ENCODE measurements at regions not wholly inside any gene's neighbourhood (a gene's known extent, or its start where the extent isn't known, plus 50 kb on each side); places are given as distances from the start of the nearest gene placed in this dataset.
"Not testable (repeated sequence)": the region's sequence is repeated elsewhere in the genome, so short reads cannot be mapped to it uniquely, and the experiment has no call there.

- peak; percentile 26 for DNase-seq
These were observed 126.5 kb downstream of the ADSS2 start for GRCh38 chr1:244325056-244325758.

- DNase-seq = no peak
These were observed 125.0 kb downstream of the ADSS2 start for GRCh38 chr1:244326757-244327156.

- DNase-seq = no peak
These were observed 124.2 kb downstream of the ADSS2 start for GRCh38 chr1:244327533-244327932.

DNA sequence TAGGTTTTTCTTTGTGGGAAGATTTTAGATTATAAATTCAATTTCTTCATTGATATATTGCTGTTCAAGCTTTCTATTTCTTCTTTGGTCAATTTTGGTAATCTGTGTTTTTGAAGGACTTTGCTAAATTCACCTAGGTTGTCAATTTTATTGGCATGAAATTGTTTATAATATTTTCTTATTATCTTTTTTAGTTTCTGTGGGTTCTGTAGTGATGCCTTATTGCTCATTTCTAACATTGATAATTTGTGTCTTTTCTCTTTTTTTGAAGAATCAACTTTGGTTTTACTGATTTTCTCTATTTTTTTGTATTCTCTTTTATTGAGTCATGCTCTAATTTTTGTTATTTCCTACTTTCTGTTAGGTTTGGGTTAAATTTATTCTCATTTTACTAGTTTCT lies 123.2 kb downstream of the ADSS2 start:
- DNase-seq = no peak

- DNase-seq = no peak
These were observed 122.0 kb downstream of the ADSS2 start for GRCh38 chr1:244329591-244330317.

DNA sequence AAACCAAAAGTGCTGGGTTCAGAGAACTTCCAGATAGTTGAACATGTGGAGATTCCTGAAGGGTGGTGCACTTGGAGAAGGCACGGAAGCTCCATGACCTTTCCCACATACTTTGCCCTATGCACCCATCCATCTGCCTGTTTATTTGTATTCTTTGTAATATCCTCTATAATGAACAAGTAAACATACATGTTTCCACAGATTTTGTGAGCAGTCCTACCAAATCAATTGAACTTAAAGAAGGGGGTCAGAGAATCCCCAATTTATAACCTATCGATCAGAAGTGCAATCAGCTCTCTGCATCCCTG lies 121.4 kb downstream of the ADSS2 start:
- no peak for DNase-seq

DNA sequence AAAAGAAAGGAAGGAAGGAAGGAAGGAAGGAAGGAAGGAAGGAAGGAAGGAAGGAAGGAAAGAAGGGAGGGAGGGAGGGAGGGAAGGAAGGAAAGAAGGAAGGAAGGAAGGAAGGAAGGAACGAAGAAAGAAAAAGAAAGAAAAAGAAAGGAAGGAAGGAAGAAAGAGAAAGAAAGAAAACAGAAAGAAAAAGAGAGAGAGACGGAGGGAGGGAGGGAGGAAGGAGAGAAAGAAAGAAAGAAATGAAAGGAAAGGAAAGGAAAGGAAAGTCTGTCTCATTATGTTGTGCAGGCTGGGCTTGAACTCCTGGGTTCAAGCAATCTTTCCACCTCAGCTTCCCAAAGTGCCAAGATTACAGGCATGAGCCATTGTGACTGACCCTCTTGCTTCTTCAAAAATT lies 118.9 kb downstream of the ADSS2 start:
- DNase-seq = not testable (repeated sequence)

DNA sequence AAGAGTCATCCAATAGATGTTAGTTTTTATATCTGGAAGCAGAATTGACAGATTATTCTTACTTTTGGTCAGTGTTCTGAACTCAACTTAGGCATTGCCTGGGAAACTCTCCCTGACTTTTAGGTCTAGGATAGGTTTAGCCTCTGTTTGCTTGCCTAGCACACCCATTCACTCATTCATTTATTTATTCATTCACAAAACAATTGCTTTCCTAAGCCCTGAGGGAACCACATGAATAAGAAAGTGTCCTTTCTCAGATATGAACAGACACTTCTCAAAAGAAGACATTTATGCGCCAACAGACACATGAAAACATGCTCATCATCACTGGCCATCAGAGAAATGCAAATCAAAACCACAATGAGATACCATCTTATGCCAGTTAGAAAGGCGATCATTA lies 117.4 kb downstream of the ADSS2 start:
- DNase-seq = not testable (repeated sequence)

GRCh38 chr1:244334842-244335241 lies 116.9 kb downstream of the ADSS2 start:
- DNase-seq = not testable (repeated sequence)

GRCh38 chr1:244335456-244335855 lies 116.3 kb downstream of the ADSS2 start:
- no peak for DNase-seq

GRCh38 chr1:244336232-244336899 lies 115.3 kb downstream of the ADSS2 start:
- DNase-seq = no peak

DNA sequence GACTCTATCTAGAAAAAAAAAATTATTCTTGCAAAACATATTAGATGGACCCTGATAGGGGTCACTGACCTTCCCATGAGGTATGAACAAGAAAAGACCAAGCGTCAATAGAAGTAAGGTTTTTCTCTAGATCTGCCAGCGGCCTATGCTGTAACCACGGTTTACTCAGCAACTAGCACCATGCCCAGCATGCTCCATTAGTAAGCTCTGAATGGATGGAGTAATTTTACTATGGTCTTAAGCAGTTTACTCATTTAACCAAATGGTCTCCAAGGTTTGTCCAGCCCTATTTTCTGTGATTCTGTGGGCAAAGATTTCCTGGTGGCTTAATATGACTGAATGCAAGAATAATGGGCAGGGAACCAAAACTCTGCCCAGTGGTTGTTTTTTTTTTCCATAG lies 113.9 kb downstream of the ADSS2 start:
- no peak for DNase-seq

GRCh38 chr1:244339073-244339692 lies 112.5 kb downstream of the ADSS2 start:
- DNase-seq = no peak

DNA sequence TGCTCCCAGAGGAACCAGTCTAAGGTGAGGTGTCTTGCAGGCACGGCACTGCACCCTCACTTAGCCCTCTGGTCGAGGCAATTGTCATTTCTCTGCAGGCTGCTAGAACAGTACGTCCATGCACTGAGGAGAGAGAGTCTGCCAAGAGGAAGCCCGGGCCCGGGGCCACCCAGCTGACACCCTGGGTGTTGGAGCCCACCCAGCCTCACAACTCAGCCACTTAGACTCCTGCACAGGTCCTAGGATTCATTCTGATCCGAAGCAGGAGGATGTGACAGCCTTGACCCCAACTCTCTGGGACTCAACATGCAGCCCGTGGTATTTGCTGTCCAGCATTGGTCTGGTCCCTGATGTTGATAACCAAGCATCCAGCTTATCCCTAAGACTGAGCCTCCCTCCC lies 111.9 kb downstream of the ADSS2 start:
- no peak for DNase-seq

GRCh38 chr1:244340396-244340795 lies 111.3 kb downstream of the ADSS2 start:
- DNase-seq = no peak

GRCh38 chr1:244341455-244342450 lies 110.0 kb downstream of the ADSS2 start:
- no peak for DNase-seq

- DNase-seq = no peak
These were observed 107.7 kb downstream of the ADSS2 start for GRCh38 chr1:244344001-244344400.

- DNase-seq = no peak
These were observed 104.6 kb downstream of the ADSS2 start for GRCh38 chr1:244346972-244347618.

DNA sequence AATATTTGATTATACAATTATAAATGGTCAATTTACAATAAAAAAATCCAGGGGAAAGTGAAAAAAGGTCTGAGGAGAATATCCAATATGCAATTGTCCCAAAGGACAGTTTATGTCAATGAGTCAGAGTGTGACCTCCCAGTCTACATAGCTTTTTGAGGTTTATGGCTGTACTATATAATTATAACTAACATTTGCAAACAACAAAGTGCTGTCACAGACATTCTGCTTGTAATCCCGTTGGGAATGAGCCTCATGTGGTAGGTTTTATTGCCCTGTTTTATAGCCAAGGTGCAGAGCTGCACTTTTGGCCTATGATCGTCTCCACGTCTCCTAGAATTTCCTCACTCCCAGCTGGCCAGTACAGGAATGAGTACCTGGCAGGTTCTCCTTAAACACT lies 103.8 kb downstream of the ADSS2 start:
- no peak for DNase-seq

DNA sequence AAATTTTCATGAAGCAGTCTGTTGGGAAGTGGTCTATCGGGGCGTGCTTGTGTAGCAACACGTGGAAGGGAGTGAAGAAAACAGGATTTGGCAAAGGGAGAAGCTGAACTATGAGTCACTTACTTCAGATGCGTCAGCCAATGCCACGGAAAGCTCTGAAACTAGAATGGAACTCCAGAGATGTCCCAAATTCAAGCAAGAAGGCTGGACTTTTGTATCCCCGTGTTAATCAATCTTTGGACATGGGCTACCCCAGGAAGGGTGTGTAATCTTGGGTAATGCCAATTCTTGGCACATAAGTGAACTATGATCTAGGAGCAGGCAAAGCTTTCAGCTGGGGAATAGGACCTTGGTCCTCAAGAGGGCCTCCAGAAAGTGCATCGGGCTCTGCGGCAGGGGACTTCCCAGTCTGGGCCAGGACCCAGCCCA lies 102.6 kb downstream of the ADSS2 start:
- DNase-seq = no peak

GRCh38 chr1:244349581-244350001 lies 102.1 kb downstream of the ADSS2 start:
- DNase-seq = no peak

GRCh38 chr1:244350027-244350426 lies 101.7 kb downstream of the ADSS2 start:
- no peak for DNase-seq

All from SIG-M5 (cell line).